Muscle layer of colon (tissue), 2 donors: ENCODE measurements at regions not wholly inside any gene's neighbourhood (a gene's known extent, or its start where the extent isn't known, plus 50 kb on each side); places are given as distances from the start of the nearest gene placed in this dataset.
"Not testable (repeated sequence)": the region's sequence is repeated elsewhere in the genome, so short reads cannot be mapped to it uniquely, and the experiment has no call there.

ENCODE experiments used
- H3K27ac ChIP-seq: one replicate; pipeline ENCODE4 v1.7.0; 2013; ENCODE audit warnings: low read depth, mild to moderate bottlenecking, low read length, moderate library complexity
- H3K27me3 ChIP-seq, 2 donors: one replicate each; pipeline ENCODE4 v1.7.0; 2013; ENCODE audit warnings: low read length in 2 of 2, mild to moderate bottlenecking in 2 of 2; ENCODE audit not compliant: insufficient read depth in 2 of 2, control insufficient read depth in 1 of 2
- H3K36me3 ChIP-seq: one replicate; pipeline ENCODE4 v1.7.0; 2013; ENCODE audit warnings: mild to moderate bottlenecking, low read length; ENCODE audit not compliant: insufficient read depth
- H3K4me1 ChIP-seq: one replicate; pipeline ENCODE4 v1.7.0; 2013; ENCODE audit warnings: mild to moderate bottlenecking, low read length; ENCODE audit not compliant: insufficient read depth
- H3K4me3 ChIP-seq, 2 donors: one replicate each; pipeline ENCODE4 v1.7.0; 2013; ENCODE audit warnings: low read length in 2 of 2, low read depth in 1 of 2, mild to moderate bottlenecking in 1 of 2, moderate library complexity in 1 of 2
- H3K9ac ChIP-seq: one replicate; pipeline ENCODE4 v1.7.0; 2013; ENCODE audit warnings: low read length
- H3K9me3 ChIP-seq: one replicate; pipeline ENCODE4 v1.7.0; 2013; ENCODE audit warnings: mild to moderate bottlenecking, low read length
- donor health status: abdominal sarcoma.
- donor health status: Adenocarcinoma of cecum.

GRCh38 chr5:154702477-154702876 lies 52.7 kb upstream of the LARP1 start:
- Histone ChIP-seq H3K27ac (no peak overlapping the region), H3K9me3 (no peaks in the 10 kb centered on the region), H3K27me3 (no peaks in the 10 kb centered on the region), H3K4me1 (no peaks in the 10 kb centered on the region), H3K9ac (no peak overlapping the region), H3K4me3 (no peak overlapping the region), H3K36me3 (no peaks in the 10 kb centered on the region)

GRCh38 chr5:154701725-154702124 lies 53.5 kb upstream of the LARP1 start:
- not testable (repeated sequence) for H3K4me1 ChIP-seq, H3K36me3 ChIP-seq, H3K27me3 ChIP-seq, H3K9ac ChIP-seq, H3K9me3 ChIP-seq, H3K27ac ChIP-seq, H3K4me3 ChIP-seq

- Histone ChIP-seq H3K4me3 (no peak overlapping the region), H3K9ac (no peak overlapping the region), H3K36me3 (no peaks in the 10 kb centered on the region), H3K27ac (no peak overlapping the region), H3K27me3 (no peaks in the 10 kb centered on the region), H3K4me1 (no peaks in the 10 kb centered on the region), H3K9me3 (no peaks in the 10 kb centered on the region)
These were observed 54.0 kb upstream of the LARP1 start for GRCh38 chr5:154701181-154701580.

- H3K9me3 ChIP-seq, H3K27me3 ChIP-seq, H3K27ac ChIP-seq, H3K9ac ChIP-seq, H3K4me1 ChIP-seq, H3K4me3 ChIP-seq, H3K36me3 ChIP-seq: not testable (repeated sequence)
These were observed 54.8 kb upstream of the LARP1 start for GRCh38 chr5:154700289-154700928.

- Histone ChIP-seq H3K27ac (no peak overlapping the region), H3K9me3 (no peaks in the 10 kb centered on the region), H3K36me3 (no peaks in the 10 kb centered on the region), H3K9ac (no peak overlapping the region), H3K4me1 (no peaks in the 10 kb centered on the region), H3K4me3 (no peak overlapping the region), H3K27me3 (no peaks in the 10 kb centered on the region)
These were observed 56.4 kb upstream of the LARP1 start for GRCh38 chr5:154698763-154699162.

GRCh38 chr5:154697371-154697770 lies 57.8 kb upstream of the LARP1 start:
- no peaks in the 10 kb centered on the region for H3K4me1 ChIP-seq
- no peaks in the 10 kb centered on the region for H3K36me3 ChIP-seq
- no peak overlapping the region for H3K27ac ChIP-seq
- no peak overlapping the region for H3K9ac ChIP-seq
- H3K27me3 ChIP-seq = no peaks in the 10 kb centered on the region
- no peaks in the 10 kb centered on the region for H3K9me3 ChIP-seq
- H3K4me3 ChIP-seq = no peak overlapping the region

GRCh38 chr5:154696891-154697290 lies 58.3 kb upstream of the LARP1 start:
- Histone ChIP-seq H3K4me3 (no peak overlapping the region), H3K36me3 (no peaks in the 10 kb centered on the region), H3K9ac (no peak overlapping the region), H3K4me1 (no peaks in the 10 kb centered on the region), H3K9me3 (no peaks in the 10 kb centered on the region), H3K27me3 (no peaks in the 10 kb centered on the region), H3K27ac (no peak overlapping the region)

GRCh38 chr5:154694159-154694558 lies 61.0 kb upstream of the LARP1 start:
- Histone ChIP-seq H3K9ac (no peak overlapping the region), H3K4me1 (no peaks in the 10 kb centered on the region), H3K27me3 (no peaks in the 10 kb centered on the region), H3K9me3 (no peaks in the 10 kb centered on the region), H3K27ac (no peak overlapping the region), H3K36me3 (no peaks in the 10 kb centered on the region), H3K4me3 (no peak overlapping the region)

GRCh38 chr5:154690488-154690887 lies 64.7 kb upstream of the LARP1 start:
- no peak overlapping the region for H3K27ac ChIP-seq
- H3K4me1 ChIP-seq = no peaks in the 10 kb centered on the region
- H3K4me3 ChIP-seq = no peak overlapping the region
- H3K36me3 ChIP-seq = no peaks in the 10 kb centered on the region
- no peak overlapping the region for H3K9ac ChIP-seq
- no peaks in the 10 kb centered on the region for H3K9me3 ChIP-seq
- no peaks in the 10 kb centered on the region for H3K27me3 ChIP-seq

- no peak overlapping the region for H3K4me3 ChIP-seq
- no peaks in the 10 kb centered on the region for H3K9me3 ChIP-seq
- no peak overlapping the region for H3K27ac ChIP-seq
- H3K27me3 ChIP-seq = no peaks in the 10 kb centered on the region
- H3K36me3 ChIP-seq = no peaks in the 10 kb centered on the region
- H3K4me1 ChIP-seq = peaks cover 11% of the 10 kb centered on the region
- no peak overlapping the region for H3K9ac ChIP-seq
These were observed 68.7 kb upstream of the LARP1 start for GRCh38 chr5:154686490-154686889.

GRCh38 chr5:154683101-154683880 lies 71.9 kb upstream of the LARP1 start:
- Histone ChIP-seq H3K4me3 (peak overlapping the region; percentile 25 to 46), H3K27me3 (no peaks in the 10 kb centered on the region), H3K27ac (peak overlapping the region; percentile 47), H3K9me3 (no peaks in the 10 kb centered on the region), H3K4me1 (peaks cover 11% of the 10 kb centered on the region), H3K9ac (peak overlapping the region; percentile 30), H3K36me3 (no peaks in the 10 kb centered on the region)

GRCh38 chr5:154679501-154679900 lies 75.7 kb upstream of the LARP1 start:
- Histone ChIP-seq H3K4me1 (peaks cover 11% of the 10 kb centered on the region), H3K27ac (no peak overlapping the region), H3K27me3 (no peaks in the 10 kb centered on the region), H3K9me3 (no peaks in the 10 kb centered on the region), H3K4me3 (no peak overlapping the region), H3K36me3 (no peaks in the 10 kb centered on the region), H3K9ac (no peak overlapping the region)
